NCI-H2196 treated with DMSO at 0.1 percent for 48 hours (cell line): ENCODE measurements at regions not wholly inside any gene's neighbourhood (a gene's known extent, or its start where the extent isn't known, plus 50 kb on each side); places are given as distances from the start of the nearest gene placed in this dataset.
"Not testable (repeated sequence)": the region's sequence is repeated elsewhere in the genome, so short reads cannot be mapped to it uniquely, and the experiment has no call there.

Experiments used
- DNase-seq: peaks from one replicate; lab custom pipeline; 2025; ENCODE audit not compliant: unreplicated experiment; lab: John Stamatoyannopoulos, UW

DNA sequence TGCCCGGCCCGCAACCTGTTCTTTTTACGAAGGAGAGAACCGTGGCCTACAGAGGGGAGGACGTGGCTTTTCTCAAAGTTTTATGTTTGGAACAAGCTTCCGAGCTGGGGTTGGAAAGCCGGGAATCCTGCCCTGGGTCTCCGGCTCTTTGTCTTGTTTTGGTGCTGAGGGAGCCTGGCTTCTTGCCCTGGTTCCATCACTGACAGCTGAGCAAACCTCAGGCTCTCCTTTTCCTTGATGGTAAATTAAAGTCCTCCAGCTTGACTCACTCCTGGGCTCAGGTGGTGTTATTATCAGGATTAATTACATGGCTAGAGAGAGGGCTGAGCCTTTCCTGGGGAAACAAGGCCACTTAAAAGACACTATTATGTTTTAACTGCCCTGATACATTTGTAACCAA, 289.5 kb upstream of the RGMA start:
- peak; percentile 7 for DNase-seq

DNA sequence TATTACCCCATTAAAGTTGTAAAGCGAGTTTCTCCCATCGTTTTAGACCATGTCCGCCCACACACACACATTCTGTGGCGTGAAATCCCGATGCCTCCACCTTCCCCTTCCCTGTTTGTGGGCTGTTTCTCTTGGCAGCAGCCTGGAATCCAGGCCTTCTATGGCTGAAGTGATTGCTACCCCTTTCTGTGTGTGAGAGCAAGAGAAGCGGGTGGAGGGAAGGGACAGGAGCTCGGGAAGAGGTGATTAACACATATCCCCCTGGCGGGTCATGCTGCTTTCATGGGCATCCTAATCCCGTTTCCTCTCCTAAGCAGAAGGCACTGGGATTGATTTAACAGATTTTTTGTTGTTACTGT, 283.8 kb upstream of the RGMA start:
- DNase-seq = no peak

DNA sequence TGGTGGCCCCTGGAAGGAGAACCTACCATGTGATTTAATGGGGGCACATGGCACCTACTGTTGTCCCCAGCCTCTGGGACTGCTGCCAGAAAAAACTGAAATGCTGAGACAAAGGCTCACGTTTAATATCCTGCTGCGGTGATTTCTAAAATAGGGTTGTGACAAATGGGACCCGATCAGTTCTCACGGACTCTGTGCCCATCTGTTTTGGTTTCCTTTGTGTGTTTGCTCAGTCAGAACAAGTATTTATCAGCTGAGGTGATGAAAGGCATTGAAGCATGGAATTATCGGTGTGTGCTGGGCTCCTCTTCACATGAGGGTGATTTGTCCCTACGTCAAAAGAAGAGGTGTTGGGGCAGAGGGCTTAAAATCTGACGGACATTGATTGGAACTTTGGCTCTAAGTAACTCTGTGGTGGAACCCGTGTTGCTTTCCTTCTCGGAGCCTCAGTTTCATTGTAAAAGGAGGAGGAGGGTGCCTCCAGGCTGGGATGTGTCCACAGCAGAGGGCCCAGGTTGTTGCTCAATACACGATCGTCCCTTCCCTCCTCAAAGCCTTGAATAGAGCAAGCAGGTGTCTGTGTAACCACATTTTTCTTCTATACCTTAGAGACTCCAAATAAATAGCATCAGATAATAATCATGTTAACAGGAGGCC, 283.3 kb upstream of the RGMA start:
- DNase-seq = no peak

DNA sequence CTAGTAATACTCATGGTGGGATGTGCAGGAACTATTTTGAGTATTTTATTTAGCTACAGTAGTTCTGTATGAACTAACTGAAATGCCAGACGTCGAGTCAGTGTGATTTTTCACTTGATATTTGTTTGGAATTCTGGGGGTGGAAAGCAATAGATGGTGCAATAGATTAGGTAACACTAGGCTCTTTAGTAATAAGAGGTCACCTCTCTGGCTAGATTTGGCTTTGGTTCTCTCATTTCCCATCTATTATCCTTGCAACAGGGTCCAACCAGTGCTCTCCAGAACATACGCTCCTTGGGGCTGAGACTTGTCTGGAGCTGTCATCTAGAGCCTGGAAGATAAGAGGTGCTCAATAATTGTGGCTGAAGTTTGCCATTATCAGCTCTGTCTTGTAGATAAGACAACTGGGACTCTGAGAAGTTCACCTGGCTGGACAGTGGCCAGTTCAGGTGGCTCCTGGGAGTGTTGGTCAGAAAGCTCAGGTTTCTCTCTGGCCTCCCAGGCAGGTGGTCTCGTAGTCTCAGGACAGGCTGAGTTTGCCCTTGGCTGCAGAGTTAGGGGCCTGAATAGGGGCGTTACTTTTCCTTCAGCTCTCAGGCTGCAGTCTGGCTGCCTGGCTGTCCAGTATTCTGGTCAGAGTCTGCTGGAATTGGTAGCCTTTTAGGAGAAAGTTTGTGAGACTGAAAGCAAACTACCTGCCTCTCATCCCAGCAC, 277.5 kb upstream of the RGMA start:
- DNase-seq = no peak

DNA sequence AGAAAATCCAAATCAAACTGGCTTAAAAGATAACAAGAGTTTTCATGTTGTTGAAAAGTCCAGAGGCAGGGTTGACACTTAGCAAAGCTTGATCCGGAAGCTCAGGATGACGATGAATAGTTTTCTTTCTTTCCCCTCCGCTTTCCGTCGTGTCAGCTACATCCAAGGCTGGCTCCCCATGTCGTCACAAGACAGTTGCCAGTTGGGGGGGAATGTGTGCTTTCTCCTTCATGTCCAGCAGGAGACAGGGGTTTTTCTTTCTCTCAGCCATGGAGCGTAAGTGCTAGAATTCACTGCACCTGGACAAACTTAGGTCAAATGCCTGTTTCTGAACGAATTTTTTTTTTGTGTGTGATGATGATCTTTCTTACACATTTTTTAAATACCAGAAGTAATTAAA, 273.8 kb upstream of the RGMA start:
- no peak for DNase-seq

DNA sequence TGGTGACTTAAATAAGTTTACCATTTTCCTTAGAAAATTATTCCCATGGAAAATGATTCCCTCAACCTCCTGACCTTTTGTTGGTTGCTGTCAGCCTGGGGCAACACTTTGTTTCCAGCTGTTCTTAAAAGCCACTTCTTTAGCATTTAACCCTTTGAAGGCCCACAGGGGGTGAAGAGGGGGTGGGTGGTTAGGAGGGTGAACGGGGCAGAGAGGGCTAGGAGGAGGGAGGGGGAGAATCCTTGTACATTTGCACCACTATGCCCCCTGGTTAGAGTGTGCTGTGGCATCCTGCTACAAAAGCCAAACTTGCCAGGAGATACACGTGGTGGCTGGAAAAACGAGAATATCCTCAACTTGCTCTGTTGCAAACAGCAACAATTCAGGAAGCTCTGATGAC, 273.2 kb upstream of the RGMA start:
- DNase-seq = no peak

DNA sequence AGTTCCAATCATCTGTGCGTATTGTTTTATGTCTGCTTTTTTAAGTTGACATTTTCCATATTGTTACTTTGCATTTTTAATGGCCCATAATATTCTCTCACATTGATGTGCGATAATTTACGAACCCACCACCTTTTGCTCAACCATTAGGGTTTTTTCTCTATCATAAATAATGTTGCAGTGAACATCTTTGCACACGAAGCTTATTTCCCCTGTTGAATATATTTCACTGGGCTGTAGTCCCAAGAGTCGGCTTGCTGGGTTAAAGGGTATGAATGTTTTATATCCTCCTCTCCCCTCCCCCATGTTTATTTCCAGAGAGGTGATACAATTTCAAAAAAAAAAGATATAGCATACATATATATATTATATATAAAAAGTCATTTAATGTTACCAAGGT, 272.7 kb upstream of the RGMA start:
- DNase-seq = no peak

DNA sequence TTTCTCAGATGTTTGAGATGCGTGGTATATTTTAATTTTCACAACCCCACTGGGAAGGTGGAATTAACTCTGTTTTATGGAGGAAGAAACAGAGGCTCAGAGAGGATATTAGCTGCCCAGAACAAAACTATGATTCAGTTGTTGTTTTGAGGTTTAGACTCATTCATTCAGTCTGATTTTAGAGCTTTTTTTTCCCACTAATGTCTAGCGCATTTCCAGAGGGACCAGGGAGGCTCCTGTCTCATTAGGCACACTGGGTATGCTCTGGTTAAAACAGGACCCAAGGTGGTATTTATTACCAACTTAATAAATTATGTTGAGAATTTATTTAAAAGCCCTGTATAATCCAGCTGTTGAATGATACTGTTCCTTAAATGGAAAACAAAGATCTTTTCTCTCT, 272.0 kb upstream of the RGMA start:
- no peak for DNase-seq

DNA sequence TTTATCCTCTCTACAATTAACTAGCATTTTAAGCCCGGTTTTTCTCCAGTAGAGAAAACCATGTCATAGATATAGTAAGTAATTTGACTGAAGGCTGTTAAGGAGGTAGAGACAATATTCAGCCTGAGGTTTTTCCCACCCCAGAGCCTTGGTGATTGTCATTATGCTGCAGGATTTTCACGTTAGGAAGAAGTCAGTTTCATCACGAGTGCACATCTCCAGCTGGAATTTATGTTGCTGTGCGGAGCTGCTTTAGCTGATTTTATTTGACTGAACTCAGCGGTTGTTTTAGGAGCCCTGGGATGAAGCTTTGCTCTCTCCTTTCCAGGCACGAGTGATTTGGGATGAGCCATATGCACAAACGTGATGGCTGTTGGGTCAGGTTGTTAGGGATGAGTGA, 271.3 kb upstream of the RGMA start:
- no peak for DNase-seq

DNA sequence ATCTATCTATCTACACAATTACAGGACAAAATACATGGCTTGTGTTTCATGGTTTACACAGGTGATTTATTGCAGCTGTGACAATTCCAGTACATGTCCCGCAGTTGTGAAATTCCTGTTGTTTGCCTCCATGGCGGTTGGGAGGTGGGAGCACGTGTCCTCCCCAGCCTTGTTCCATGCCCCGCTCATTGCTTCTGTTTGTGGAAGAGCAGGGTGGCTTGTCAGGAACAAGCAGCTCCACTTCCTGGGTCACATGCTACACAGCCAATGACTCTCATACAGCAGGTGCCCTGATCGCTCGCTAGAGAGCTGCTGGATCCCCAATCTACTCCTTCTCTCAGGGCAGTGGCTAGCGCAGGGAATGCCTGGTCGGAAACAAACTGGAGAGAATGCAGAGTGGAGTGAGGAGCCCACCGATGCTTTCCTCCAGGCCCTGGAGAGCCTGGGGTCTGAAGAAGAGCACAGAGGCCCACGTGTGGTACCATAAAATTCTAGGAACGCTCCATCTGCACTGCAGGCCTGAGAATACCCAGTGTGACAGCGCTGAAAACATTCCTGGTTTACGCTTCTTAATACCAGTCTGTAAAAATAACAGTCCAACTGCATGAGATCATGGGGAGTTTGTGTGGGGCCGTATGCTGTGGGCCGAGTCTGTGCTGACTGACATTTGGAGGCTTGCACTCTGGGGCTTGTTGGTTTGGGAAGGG, 270.6 kb upstream of the RGMA start:
- DNase-seq = no peak

DNA sequence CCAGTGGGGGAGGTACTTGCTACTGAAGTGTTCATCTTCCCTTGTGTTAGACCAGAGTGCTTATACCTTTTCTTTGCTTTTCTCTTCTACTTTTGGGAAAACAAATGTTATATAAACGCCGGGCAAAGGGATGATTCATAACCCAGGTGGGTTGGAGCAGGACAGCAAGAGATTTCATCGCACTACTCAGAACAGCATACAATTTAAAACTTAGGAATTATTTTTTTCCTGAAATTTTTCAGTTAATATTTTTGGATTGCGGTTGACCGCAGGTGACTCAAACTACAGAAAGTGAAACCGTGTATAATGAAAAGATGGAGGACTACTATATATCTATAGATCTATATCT, 270.0 kb upstream of the RGMA start:
- DNase-seq = no peak

DNA sequence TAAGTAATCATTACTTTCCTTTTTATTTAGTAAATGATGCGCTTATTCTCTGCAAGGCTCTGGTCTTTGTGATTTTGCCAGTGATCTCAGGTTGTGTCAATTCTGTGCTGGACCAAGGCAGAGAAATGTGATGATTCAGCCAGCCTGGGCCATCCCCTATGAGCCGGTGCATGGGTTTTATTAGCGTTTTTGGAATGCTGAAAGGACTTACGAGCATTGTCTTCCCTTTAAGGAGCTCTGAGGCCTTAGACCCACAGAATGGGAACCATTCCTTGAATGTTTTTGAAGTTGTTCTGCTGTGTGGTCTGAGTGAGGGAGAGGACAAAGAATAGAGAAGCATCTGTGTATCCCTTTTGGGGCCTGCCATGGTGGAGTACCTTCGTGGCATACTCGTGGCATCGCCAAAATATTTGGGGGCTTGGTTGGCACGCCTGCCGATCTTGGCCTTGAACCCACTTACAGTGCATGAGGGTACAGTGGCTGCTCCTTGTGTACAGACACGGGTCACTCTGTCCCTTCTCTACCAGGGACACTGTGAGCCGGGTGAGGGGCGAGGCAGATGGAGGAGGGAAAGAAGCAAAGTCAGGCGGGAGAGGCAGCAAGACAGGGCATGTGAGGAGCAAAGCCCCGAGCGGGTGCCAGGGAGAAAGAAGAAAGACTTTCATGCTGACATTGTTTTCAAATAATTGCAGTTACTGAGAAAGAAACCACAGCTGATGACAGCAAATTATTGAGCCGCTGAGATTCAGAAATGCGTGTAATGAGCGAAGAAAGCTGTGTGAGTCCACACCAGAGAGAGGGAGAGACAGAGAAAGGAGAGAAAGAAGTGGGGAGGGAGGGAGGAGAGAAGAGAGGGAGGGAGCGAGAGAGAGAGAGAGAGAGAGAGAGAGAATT, 269.4 kb upstream of the RGMA start:
- no peak for DNase-seq

DNA sequence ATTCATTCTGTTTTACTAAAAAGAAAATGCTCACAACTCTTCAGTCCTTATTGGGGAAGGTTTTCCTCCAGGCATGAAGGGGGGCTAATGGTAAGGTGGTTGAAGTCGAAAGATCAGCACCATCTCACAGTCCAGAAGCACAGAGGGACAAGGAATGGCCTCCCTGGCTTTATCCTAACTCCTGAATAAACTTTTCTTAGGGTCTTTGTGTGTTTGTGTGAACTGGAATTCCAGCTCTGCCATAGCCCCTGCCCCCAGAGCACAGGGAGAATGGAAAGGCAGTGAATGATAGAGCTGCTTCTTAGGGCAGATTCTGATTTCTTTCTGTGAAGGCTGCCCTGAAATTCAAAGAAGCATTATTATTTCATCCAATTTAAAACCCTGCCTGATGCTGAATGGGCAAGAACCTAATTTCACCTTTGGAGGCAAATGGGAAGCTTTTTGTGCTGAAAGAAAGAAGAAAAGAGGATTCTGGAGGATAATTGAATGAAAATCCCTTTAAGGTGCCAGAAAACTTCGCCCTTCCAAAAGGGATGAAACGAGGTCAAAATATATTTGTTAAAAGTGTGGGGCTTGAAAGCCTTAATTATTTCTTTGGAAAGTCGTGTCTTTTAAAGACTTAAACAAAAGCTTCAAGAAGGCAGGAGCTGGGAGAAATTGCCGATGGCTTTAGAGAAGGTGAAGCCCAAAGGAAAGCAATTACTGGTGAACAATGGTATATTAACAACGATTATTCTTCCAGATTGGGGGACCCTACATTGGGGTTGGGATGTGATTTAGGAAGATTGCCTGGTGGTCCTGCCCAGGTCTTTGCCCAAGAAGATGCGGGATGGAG, 259.9 kb upstream of the RGMA start:
- no peak for DNase-seq

DNA sequence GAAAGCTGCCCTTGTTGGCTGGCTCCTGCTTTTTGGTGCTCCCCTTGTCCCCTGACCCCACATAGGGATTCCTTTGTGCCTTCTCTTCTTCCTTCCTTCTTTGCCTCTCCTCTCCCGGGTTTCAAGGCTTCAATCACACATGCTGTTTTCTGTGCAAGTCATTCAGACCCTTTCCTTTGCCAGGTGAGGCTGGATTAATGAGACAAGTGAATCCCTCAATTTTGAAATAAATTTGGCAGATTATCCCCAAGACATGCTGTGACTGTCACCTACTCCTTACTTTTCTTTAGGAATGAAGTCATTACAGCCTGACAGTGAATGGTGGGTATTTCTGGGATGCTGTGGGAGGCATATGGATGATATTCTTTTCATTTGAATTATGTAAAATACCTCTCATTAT, 259.0 kb upstream of the RGMA start:
- no peak for DNase-seq

DNA sequence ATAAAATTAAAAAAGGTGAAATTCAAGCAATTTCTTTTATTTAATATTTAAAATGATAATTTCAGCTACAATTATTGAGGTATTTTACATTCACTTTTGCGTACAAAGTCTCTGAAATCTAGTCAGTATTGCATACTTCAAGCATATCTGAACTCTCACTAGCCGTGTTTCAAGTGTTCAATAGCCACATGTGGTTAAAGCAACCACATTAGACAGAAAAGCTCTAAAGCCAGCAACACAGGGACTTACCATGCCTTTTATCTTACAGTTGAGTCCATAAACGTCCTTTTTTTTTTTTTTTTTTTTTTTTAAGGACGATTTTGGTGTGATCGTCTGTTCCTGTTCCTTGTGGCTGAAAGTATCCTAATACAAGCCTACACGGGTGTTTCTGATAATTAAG, 257.0 kb upstream of the RGMA start:
- no peak for DNase-seq

DNA sequence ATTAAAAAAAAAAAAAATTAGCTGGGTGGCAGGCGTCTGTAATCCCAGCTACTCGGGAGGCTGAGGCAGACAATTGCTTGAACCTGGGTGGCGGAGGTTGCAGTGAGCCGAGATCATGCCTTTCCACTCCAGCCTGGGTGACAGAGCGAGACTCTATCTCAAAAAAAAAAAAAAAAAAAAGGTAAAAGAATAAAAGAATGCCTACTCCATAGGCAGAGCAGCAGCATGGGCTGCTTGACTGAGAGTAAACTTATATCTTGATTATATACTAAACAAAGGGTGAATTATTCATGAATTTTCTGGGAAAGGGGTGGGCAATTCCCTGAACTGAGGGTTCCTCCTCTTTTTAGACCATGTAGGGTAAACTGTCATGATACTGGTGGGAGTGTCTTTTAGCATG, 254.4 kb upstream of the RGMA start:
- not testable (repeated sequence) for DNase-seq

DNA sequence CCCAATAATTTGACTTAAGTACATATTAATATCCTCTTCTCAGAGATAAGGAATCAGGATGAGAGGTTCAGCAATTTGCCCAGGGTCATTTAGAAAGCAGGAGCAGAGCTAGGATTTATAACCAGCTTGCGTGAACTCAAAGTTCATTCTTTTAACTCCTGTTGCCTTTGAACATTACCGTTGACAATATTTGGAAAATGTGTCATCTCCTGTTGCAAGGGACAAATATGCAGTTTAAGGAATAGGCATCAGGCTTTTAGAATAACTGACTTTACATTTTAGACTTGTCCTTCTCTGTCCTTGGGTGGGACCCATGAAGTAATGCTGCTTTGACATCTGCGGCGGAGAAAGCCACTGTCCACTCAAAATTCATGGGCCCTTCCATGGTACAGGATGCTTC, 252.2 kb upstream of the RGMA start:
- no peak for DNase-seq

DNA sequence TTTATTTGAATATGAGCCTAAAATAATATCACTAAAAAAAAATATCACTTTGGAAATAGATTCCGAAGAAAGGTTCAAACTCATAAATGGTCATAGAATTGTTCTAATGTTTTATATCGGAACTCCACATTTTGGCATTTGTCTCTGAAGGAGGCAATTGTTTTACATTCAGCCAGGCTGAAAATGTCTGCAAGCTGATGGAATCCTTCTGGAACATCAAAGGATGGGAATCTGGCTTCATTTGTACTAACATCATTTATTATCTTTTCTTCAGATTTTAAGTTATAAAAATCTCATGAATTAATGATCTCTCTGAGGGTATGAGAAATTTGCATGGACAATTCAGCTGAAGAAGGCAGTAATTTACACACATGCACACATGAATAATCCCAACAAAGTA, 251.4 kb upstream of the RGMA start:
- DNase-seq = no peak

DNA sequence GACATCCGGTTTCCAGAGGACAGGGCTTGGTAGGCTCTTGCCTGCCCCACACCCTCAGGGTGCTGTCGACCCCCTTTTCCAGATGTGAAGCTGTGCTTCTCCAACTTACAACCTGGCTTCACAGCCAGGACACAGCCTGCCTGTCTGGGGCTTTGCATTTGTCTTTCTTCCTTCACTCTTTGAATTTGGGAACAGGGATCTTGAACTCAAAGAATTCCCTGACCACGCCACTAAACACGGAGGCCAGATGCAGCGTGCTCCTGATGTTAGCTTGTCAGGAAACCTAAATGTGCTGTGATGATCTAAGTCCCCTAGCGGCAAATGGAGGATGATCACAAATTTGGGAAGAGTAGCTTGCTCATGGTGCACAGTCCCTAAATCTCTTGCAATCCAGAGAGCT, 244.8 kb upstream of the RGMA start:
- no peak for DNase-seq

DNA sequence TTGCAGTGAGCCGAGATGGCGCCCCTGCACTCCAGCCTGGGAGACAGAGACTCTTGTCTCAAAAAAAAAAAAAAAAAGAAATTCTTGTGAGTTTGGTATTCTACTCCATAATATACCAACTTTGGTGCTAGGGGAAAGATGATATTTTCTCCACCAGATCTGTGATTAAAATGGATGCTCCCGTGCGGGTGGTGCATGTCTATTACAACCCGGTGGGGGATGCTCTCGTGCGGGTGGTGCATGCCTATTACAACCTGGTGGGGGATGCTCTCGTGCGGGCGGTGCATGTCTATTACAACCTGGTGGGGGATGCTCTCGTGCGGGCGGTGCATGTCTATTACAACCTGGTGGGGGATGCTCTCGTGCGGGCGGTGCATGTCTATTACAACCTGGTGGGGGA, 244.1 kb upstream of the RGMA start:
- not testable (repeated sequence) for DNase-seq

DNA sequence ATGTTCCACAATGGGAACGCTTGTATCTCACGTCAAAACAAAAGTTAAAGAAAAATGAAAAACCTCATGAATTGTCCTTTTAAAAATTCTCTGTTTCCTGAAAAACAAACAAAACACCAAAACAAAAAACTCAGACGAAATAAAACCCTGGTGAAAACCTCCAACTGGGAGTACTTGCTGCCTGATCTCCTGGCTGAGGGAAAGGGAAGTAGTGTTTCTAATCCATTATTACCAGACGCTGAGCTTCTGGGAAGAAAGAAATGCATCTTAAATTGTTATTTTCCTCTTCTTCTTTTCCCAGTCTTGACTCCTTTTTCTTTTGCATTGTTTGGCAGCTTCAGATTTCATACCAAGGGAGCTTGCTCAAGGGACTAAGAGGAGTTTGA, 243.2 kb upstream of the RGMA start:
- DNase-seq = no peak
